IPS DF 6.9 (cell line): ENCODE measurements at regions not wholly inside any gene's neighbourhood (a gene's known extent, or its start where the extent isn't known, plus 50 kb on each side); places are given as distances from the start of the nearest gene placed in this dataset.

Source experiments
- DNase-seq: peaks from one replicate; pipeline ENCODE4 v3.0.0-alpha.2; 2013; ENCODE audit warnings: low read depth, low spot score
- H3K27ac ChIP-seq: one replicate; pipeline ENCODE4 v1.5.1; 2013; ENCODE audit warnings: low read length, control low read depth
- H3K27me3 ChIP-seq: 2 replicates; pipeline ENCODE4 v1.6.1; 2013; ENCODE audit warnings: mild to moderate bottlenecking, low read length; ENCODE audit not compliant: control insufficient read depth, insufficient read depth
- H3K36me3 ChIP-seq: 2 replicates; pipeline ENCODE4 v1.6.1; 2013; ENCODE audit warnings: low read length; ENCODE audit not compliant: control insufficient read depth, insufficient read depth
- H3K4me1 ChIP-seq: 2 replicates; pipeline ENCODE4 v1.6.1; 2013; ENCODE audit warnings: low read length; ENCODE audit not compliant: control insufficient read depth, insufficient read depth
- H3K4me3 ChIP-seq: 2 replicates; pipeline ENCODE4 v1.5.1; 2013; ENCODE audit warnings: mild to moderate bottlenecking, low read length
- H3K9me3 ChIP-seq: 2 replicates; pipeline ENCODE4 v1.6.1; 2013; ENCODE audit warnings: low read length, inconsistent platforms; ENCODE audit not compliant: control insufficient read depth, insufficient read depth
- WGBS: extraction: QIAGEN DNeasy Blood & Tissue Kit; methylation state at CpG from one replicate; pipeline ENCODE4 v1.1.7; 2013; ENCODE audit warnings: mixed read lengths, missing lambda C conversion rate; ENCODE audit not compliant: insufficient read length, insufficient coverage; 5-methylcytosine and 5-hydroxymethylcytosine counted together

- Histone ChIP-seq H3K9me3 (no peaks in the 10 kb centered on the region), H3K4me1 (no peaks in the 10 kb centered on the region), H3K4me3 (no peak overlapping the region), H3K27me3 (no peaks in the 10 kb centered on the region), H3K36me3 (no peaks in the 10 kb centered on the region), H3K27ac (no peak overlapping the region)
- no CpG with 5 or more reads among the region's 4 CpGs for WGBS
- no peak for DNase-seq
Measured at GRCh38 chr15:45921376-45921775, 286.5 kb downstream of the SQOR start.

- Histone ChIP-seq H3K27me3 (no peaks in the 10 kb centered on the region), H3K4me3 (no peak overlapping the region), H3K27ac (no peak overlapping the region), H3K4me1 (no peaks in the 10 kb centered on the region), H3K36me3 (no peaks in the 10 kb centered on the region), H3K9me3 (no peaks in the 10 kb centered on the region)
- no peak for DNase-seq
- no CpG with 5 or more reads among the region's 2 CpGs for WGBS
Measured at GRCh38 chr15:45921978-45922377, 287.1 kb downstream of the SQOR start.

GRCh38 chr15:45941367-45941766 lies 306.5 kb downstream of the SQOR start:
- H3K27ac ChIP-seq: no peak overlapping the region
- H3K27me3 ChIP-seq: no peaks in the 10 kb centered on the region
- H3K36me3 ChIP-seq: no peaks in the 10 kb centered on the region
- DNase-seq: no peak
- no CpG with 5 or more reads among the region's 5 CpGs for WGBS
- H3K4me3 ChIP-seq: no peak overlapping the region
- H3K9me3 ChIP-seq: no peaks in the 10 kb centered on the region
- no peaks in the 10 kb centered on the region for H3K4me1 ChIP-seq

GRCh38 chr15:45943240-45943639 lies 308.4 kb downstream of the SQOR start:
- no CpG with 5 or more reads among the region's 4 CpGs for WGBS
- Histone ChIP-seq H3K27me3 (no peaks in the 10 kb centered on the region), H3K27ac (no peak overlapping the region), H3K36me3 (no peaks in the 10 kb centered on the region), H3K4me1 (peaks cover 1% of the 10 kb centered on the region; the same call in 1 of the 2 replicates), H3K4me3 (no peak overlapping the region), H3K9me3 (no peaks in the 10 kb centered on the region)
- DNase-seq: no peak

- peaks cover 4% of the 10 kb centered on the region for H3K4me1 ChIP-seq
- H3K9me3 ChIP-seq: no peaks in the 10 kb centered on the region
- H3K36me3 ChIP-seq: no peaks in the 10 kb centered on the region
- no peaks in the 10 kb centered on the region for H3K27me3 ChIP-seq
- no peak for DNase-seq
- H3K27ac ChIP-seq: no peak overlapping the region
- H3K4me3 ChIP-seq: no peak overlapping the region
Measured at GRCh38 chr15:45946111-45946510, 311.3 kb downstream of the SQOR start.

- Histone ChIP-seq H3K4me1 (peaks cover 4% of the 10 kb centered on the region), H3K27me3 (no peaks in the 10 kb centered on the region), H3K9me3 (no peaks in the 10 kb centered on the region), H3K27ac (no peak overlapping the region), H3K4me3 (no peak overlapping the region), H3K36me3 (no peaks in the 10 kb centered on the region)
- no peak for DNase-seq
- WGBS: no CpG with 5 or more reads among the region's 3 CpGs
Measured at GRCh38 chr15:45948181-45948621, 313.4 kb downstream of the SQOR start.

GRCh38 chr15:45958924-45959323 lies 324.1 kb downstream of the SQOR start:
- no CpG with 5 or more reads among the region's 3 CpGs for WGBS
- no peaks in the 10 kb centered on the region for H3K9me3 ChIP-seq
- H3K27me3 ChIP-seq: no peaks in the 10 kb centered on the region
- H3K36me3 ChIP-seq: no peaks in the 10 kb centered on the region
- H3K4me1 ChIP-seq: no peaks in the 10 kb centered on the region
- H3K4me3 ChIP-seq: no peak overlapping the region
- no peak for DNase-seq
- no peak overlapping the region for H3K27ac ChIP-seq

- no peak overlapping the region for H3K27ac ChIP-seq
- no peak for DNase-seq
- WGBS: no CpG with 5 or more reads among the region's 3 CpGs
- no peaks in the 10 kb centered on the region for H3K27me3 ChIP-seq
- no peaks in the 10 kb centered on the region for H3K9me3 ChIP-seq
- H3K4me1 ChIP-seq: no peaks in the 10 kb centered on the region
- H3K36me3 ChIP-seq: no peaks in the 10 kb centered on the region
- H3K4me3 ChIP-seq: no peak overlapping the region
Measured at GRCh38 chr15:45962733-45963132, 327.9 kb downstream of the SQOR start.

GRCh38 chr15:45970542-45970941 lies 335.7 kb downstream of the SQOR start:
- WGBS: no CpG with 5 or more reads among the region's 1 CpG
- H3K4me1 ChIP-seq: no peaks in the 10 kb centered on the region
- no peak overlapping the region for H3K4me3 ChIP-seq
- no peaks in the 10 kb centered on the region for H3K9me3 ChIP-seq
- no peaks in the 10 kb centered on the region for H3K36me3 ChIP-seq
- H3K27me3 ChIP-seq: no peaks in the 10 kb centered on the region
- no peak overlapping the region for H3K27ac ChIP-seq
- DNase-seq: no peak

GRCh38 chr15:45980366-45980765 lies 345.5 kb downstream of the SQOR start:
- no peak for DNase-seq

GRCh38 chr15:45981625-45982024 lies 346.8 kb downstream of the SQOR start:
- Histone ChIP-seq H3K9me3 (no peaks in the 10 kb centered on the region), H3K27ac (no peak overlapping the region), H3K4me3 (no peak overlapping the region), H3K36me3 (no peaks in the 10 kb centered on the region), H3K4me1 (no peaks in the 10 kb centered on the region), H3K27me3 (no peaks in the 10 kb centered on the region)
- no peak for DNase-seq
- WGBS: no CpG with 5 or more reads among the region's 1 CpG

More at GRCh38 chr15:45980366-45980765, 345.5 kb downstream of the SQOR start:
- H3K9me3 ChIP-seq: no peaks in the 10 kb centered on the region
- no peak overlapping the region for H3K27ac ChIP-seq
- no peaks in the 10 kb centered on the region for H3K27me3 ChIP-seq
- H3K4me1 ChIP-seq: no peaks in the 10 kb centered on the region
- H3K36me3 ChIP-seq: no peaks in the 10 kb centered on the region
- no peak overlapping the region for H3K4me3 ChIP-seq
- WGBS: no CpG with 5 or more reads among the region's 5 CpGs
